Tibial nerve (tissue), 3 donors: ENCODE measurements at regions not wholly inside any gene's neighbourhood (a gene's known extent, or its start where the extent isn't known, plus 50 kb on each side); places are given as distances from the start of the nearest gene placed in this dataset.

Source experiments
- POLR2A ChIP-seq, 2 donors: fragments of 450-650 bp; IDR thresholded peaks; one replicate each; pipeline ENCODE4 v1.6.1; 2017; ENCODE audit warnings: antibody characterized with exemption in 2 of 2, mild to moderate bottlenecking in 2 of 2, moderate library complexity in 2 of 2
- TF ChIP-seq, protein P1 (sequence below), 5 experiments: fragments of 200-600 bp in 3 of 5; fragments of 450-650 bp in 2 of 5; sonication (generic) in 3 of 5; IDR thresholded peaks; one replicate each; pipeline ENCODE4 v1.5.1; 2016 to 2019; ENCODE audit warnings: antibody characterized with exemption in 5 of 5, mild to moderate bottlenecking in 3 of 5, moderate library complexity in 2 of 5

- no peak for TF ChIP-seq POLR2A (IDR thresholded peaks at IDR 0.05)
- TF ChIP-seq, protein P1, sequence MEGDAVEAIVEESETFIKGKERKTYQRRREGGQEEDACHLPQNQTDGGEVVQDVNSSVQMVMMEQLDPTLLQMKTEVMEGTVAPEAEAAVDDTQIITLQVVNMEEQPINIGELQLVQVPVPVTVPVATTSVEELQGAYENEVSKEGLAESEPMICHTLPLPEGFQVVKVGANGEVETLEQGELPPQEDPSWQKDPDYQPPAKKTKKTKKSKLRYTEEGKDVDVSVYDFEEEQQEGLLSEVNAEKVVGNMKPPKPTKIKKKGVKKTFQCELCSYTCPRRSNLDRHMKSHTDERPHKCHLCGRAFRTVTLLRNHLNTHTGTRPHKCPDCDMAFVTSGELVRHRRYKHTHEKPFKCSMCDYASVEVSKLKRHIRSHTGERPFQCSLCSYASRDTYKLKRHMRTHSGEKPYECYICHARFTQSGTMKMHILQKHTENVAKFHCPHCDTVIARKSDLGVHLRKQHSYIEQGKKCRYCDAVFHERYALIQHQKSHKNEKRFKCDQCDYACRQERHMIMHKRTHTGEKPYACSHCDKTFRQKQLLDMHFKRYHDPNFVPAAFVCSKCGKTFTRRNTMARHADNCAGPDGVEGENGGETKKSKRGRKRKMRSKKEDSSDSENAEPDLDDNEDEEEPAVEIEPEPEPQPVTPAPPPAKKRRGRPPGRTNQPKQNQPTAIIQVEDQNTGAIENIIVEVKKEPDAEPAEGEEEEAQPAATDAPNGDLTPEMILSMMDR (IDR thresholded peaks at IDR 0.05): no peak
Observed at GRCh38 chr17:72510351-72511016, 389.7 kb downstream of the SOX9 start.
